NCI-H2227 treated with DMSO at 0.1 percent for 48 hours (cell line): ENCODE measurements at regions not wholly inside any gene's neighbourhood (a gene's known extent, or its start where the extent isn't known, plus 50 kb on each side); places are given as distances from the start of the nearest gene placed in this dataset.

Experiments
- DNase-seq: peaks from one replicate; lab custom pipeline; 2025; lab: John Stamatoyannopoulos, UW

DNA sequence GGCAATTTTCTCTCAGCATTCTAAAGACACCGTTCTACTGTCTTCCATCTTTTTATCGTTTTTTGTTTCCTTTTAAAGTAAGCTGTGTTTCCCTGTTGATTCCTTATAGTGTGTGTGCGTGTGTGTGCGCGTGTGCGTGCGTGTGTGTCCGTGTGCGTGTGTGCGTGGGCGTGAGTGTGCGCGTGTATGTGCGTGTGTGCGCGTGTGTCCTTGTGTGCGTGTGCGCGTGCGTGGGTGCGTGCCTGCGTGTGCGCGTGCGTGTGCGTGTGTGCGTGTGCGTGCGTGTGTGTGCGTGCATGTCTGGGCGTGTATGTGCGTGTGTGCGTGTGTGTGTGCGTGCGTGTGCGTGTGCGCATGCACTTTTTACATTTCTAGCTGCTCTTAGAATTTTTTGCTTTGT is 1033.7 kb downstream of the BRD1 start:
- no peak for DNase-seq

DNA sequence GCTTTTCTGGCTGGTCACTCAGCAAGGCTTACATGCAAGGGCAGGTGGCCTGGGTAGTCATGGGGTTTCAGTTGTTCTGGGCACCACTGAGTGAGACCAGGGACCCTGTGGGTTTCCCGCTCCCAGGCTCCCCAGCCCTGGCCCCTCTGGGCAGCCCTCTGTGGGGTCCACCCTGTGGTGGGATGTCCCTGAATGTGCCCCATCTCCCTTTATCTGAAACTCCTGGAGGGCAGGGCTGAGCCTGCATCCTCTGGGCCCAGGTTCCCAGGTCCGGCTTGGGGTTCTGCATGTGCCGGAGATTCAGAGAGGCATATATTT is 1041.0 kb downstream of the BRD1 start:
- no peak for DNase-seq

DNA sequence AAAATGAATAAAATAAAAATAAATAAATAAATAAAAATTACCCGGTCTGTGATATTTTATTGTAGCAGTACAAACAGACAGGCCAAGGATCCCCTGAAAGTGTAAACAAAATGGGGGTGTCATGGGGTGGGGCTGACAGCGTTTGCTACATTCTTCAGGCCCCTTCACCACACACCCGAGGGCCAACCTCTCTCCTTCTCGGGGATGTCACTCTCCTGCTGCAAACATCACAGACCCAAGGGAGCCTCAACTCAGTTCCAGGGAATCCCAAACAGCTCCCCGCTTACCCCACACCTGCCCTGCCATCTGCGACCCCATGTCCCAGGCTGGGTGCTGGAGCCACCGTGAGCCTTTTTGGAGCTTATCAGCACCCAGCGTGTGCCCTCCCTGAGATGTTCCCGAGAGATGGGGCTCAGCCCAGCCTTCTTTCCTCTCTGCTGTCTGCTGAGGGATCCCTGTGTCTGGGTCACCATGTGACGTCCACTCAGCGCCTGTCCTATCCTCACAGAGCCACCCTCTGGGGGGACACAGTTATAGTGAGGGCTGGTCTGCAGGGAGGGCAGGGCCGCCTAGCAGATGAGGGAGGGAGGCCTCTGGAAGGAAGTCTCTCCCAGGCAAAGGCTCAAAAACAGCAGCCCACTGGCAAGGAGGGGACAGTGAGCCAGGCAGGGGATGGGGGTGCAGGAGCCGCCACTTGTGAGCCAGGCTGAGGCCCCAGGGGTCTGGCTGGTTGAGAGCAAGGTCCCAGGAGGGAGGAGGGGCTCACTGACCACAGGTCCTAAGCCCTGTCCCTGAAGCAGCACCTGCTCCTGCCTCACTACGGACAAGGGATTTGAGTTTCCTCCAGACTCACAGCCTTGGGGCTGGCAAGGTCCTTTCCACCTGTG is 1041.6 kb downstream of the BRD1 start:
- DNase-seq, result no peak

DNA sequence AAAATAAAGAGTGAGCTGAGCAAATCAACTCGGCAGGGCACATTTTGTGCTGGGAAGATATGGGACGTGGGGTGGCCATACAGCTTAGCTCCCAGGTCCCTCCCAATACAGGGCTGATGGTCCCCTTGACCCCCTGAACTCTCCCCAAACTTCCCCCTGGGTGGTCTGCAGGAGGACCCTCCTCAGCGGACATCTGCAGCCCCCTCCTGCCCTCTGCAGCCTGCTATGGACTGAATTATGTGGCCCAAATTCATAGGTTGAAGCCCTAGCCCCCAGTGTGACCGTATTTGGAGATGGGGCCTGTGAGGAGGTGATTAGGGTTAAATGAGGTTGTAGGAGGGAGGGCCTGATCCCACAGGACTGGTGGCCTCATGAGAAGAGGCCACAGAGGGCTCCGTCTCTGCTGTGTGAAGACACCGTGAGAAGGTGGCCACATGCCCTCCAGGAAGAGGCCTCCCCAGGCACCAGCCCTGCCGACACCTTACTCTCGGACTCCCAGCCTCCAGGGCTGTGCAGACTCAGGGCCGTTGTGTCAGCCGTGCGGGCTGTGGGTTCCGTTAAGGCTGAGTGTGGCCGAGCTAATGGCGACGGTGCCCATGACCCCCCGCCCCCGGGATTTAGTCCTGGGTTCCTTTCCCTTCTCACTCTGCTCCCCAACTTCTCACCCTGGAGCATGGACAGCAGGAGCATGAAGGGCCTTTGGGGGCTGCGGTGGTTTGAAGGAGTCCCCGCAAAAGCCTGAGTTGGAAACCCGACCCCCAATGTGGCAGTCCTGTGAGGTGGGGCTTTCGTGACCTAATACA is 1042.8 kb downstream of the BRD1 start:
- DNase-seq, result no peak

DNA sequence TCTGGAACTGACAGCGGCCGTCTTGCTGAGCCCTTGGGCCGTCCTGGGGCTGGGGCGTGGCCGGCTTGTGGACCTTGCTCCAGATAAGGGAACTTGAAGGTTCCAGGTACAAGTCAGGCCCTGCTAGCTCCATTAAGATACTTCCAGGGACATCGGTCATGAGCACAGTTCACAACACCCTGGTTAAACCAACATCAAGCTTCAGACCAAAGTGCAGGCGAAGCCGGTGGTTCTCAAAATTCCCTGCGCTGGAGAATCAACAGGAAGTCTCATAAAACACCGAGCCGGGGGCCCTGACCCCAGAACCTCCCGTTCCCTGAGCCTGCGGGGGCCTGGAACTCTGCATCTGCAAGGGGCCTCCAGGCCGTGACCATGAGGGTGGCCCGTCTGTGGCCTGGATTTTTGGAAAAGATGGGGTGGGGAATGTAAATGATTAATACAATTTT is 1043.8 kb downstream of the BRD1 start:
- no peak for DNase-seq

DNA sequence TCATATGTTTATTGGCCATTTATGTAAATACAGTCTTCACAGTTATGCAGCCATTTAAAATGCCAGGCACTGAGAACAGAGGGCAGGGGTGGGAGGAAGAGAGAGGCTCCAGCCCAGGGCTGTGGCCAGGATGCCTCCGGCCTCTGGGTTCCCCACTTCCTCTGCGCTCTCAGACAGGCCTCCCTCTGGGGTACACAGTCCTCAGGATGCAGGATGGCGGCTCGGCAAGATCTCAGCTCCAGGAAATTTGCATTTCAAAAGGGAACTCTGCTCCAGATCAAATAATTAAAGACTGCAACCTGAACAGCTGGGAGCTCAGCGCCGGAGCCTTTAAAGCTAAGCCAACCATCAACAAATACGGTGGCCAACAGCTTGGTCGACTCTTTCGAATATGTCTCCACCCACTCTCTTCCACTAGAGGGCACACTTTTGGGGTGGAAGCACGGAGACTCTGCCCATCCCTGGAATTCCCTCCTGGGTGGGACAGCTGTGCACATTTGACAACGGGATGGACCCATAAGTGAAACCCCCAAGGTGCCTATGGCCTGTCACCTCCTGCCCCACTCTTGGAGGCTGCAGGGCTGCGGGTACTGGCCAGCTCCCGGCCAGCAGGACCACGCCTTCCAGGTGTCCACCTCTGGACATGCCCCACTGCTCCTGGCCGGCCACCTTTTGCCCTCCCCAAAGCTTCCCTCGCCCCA is 1044.7 kb downstream of the BRD1 start:
- DNase-seq, result no peak

DNA sequence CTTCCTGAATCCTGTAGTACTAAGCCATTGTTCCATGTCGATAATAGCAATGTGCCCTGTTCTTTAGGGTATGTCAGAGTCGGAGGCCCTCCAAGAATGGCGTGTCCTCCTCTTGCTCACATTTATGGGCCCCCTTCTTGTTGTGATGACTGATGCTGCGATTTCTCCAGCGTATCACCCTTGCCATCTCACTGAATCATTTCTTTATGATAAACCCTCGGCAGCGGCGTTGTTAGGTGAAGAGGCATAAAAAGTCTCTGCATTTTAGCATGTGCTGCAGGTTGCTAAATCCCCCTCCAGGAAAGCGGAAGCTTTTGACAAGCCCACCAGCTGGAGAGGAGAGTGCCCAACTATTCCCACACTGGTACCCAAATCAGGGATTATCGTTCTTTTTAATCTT is 1045.3 kb downstream of the BRD1 start:
- no peak for DNase-seq

DNA sequence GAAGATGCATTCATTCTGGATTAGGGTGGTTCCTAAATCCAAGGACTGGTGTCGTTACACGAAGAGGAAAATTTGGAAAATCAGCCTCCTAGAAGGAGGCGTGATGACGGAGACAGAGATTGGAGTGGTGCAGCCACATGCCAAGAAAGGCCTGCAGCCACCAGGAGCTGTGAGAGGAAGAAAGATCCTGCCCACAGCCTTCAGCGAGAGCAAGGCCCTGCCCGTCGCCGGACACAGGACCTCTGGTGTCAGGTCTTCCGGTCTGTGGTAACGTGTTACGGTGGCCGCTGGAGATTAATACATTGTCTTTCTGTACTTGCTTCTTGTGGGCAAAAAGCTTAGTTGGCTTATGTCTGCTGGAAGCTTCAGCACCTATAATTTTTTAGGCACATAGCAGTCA is 1045.8 kb downstream of the BRD1 start:
- no peak for DNase-seq

DNA sequence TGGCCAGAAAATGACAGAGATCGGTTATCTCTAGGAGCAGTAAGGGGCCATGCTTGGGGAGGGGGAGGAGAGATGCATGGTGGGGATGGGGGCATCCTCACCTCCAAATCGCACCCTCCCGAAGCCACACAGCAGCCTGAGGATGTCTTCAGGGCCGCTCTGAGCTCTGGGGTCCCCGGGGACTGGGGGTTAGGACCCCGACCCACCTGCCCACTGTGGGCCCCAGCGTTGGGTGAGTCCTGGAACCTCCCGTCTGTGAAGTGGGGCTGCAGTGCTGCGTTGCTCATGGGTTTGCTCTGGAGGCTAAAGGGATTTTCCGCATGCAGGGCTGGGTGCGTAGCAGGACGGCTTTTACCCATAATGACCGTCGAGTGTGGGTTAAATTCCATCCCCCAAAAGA is 1046.3 kb downstream of the BRD1 start:
- DNase-seq, result no peak

DNA sequence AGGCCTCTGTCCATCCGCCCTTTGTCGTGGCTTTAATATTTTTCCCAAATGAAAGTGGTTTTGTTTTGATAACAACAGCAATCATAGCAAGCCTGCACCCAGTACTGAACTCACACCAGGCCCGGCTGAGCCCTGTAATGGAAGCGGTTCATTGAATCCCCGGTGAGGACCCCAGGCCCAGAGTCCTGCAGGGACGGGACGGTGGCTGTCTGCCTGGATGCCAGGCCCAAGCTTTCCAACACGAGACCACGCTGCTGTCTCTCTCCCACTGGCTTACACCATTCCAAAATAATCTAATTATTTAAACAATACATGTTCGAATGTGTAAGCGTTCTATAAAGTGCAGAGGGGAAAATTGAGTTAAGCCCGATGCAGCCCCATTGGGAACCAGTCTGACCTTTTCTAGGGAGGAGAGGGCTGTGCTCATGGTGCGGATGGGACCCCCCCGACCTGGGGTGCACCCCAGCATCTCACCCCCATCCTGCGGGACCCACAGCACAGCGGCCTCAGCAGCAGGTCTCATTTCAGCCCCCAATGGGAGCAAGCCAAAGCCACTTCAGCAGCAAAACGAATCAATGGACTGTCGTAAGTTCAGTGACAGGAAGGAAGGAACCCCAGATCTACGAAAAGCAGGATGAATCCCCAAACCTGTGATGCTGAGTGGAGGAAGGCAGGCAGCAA is 1046.9 kb downstream of the BRD1 start:
- DNase-seq, result no peak

DNA sequence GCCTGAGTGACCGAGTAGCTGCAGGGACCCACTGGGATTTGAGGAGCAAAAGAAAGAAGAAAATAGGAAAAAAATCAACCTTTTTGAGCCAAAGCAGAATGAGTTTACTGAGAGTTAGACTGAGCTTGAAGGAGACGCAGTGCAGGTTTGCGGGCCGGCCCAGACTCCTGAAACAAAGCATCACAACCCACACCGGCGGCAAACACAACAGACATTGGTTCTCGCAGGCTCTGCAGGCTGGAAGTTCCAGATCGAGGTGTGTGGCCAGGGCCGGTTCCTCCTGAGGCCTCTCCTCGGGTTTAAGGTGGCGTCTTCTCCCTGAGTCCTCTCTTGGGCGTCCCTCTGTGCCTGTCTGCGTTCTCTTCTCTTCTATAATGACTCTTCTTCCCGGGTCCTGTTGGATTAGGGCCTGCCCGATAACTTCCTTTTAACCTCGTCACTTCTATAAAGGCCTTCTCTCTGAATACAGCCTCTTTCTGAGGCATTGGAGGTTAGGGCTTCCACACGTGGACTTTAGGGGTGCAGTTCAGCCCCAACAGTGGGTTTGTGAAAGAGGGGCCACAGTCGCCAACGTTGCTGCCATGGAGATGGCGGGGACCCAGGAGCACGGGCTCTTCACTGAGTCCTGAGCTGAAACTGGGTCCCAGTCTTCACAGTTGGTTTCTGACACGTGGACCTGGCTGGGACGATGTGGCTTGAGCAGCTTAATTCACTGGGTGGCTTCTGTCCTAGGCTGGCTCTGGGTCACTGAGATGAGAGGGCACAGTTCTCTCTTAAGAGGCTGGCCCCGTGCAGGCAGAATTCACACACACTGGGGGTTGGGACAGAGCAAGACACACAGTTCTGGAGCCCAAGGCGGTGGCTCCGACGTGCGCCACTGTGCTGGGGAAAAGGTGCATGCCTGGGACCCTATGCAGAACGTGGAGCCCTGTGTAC is 1047.7 kb downstream of the BRD1 start:
- no peak for DNase-seq

DNA sequence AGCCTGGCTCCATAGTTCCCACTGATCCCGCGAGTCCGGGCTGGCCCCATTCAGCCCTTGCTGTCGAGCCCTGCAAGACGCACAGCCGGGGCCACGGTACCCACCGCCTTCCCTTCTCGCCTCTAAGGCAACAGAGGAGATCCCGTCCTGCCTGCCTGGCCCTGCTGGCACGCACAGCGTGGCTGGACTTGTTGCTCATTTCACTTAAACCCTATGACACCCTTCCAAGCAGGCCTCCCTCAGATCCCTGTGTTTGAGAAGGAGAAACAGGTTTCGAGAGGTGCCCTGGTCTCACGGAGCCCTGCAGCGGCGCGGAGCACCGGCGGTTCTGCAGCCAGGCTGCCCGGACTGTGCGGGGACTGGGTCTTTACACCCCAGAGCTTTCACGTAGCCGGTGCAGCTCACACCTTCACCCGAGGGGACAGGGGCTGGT is 1048.4 kb downstream of the BRD1 start:
- no peak for DNase-seq

DNA sequence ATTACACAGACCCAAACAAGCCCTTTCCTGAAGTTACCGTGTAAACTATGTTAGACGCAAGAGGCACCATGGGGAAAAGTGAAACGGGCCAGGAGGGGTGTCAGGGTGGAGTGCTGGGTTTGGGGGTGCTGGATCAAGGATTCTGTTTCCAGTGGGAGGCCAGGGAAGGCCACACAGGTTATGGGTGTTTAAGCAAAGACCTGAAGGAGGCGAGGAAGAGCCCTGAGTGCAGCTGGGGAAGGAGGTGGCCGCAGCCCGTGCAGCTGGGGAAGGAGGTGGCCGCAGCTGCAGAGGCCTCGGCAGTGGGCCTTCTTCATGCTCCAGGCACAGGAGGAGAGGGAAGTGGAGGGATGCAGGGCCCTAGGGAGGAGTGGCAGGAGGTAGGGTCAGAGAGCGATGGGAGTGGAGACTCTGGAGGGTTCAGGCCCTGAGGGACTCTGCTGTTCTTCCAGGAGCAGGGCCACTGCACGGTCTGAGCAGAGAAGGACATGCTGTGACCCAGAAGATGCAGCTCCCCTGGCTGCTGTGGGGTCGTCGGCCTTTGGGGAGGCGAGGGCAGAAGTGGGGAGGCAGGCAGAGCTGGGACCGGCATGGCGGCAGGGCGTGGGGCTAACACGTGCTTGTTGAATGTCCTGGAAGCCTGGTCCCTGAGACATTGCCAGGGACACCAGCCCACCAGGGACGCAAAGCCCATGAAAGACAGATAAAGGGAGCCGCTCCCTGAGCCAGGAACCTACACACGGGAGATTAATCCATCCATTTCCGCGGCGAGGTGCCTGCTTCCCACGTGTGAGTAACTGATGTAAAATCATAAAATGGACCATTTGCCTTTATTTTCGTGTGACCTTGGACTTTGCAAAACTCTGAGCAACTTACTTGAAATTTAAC is 1049.1 kb downstream of the BRD1 start:
- no peak for DNase-seq

DNA sequence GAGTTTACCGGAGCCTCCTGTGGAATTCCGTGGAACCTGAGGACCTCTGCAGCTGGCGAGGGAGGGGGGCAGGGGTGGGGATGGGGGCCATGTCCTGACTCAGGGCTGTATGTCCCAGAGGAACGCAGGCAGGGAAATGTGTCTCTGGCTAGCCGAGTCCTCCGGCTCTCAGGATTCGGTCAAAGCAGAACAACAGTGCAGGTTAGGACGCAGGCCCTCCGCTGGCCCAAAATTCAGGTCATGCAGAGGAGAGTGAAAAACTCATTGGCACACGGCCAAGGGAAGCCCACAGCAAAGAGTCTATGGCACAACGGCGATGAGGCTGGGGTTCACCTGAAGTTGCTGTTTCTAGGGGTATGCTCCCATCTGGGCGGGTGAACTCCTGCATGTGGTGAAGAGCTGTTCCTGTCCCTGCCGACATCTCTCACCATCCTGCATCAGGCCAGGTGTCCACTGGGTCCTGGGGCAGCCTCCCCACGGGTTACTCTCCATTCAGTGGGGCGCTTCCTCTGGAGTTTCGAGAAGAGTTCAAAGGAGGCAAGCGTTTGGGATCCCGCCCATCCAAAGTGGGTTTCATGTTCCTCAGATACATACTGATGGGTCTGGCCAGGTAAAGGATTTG is 1055.3 kb downstream of the BRD1 start:
- no peak for DNase-seq

DNA sequence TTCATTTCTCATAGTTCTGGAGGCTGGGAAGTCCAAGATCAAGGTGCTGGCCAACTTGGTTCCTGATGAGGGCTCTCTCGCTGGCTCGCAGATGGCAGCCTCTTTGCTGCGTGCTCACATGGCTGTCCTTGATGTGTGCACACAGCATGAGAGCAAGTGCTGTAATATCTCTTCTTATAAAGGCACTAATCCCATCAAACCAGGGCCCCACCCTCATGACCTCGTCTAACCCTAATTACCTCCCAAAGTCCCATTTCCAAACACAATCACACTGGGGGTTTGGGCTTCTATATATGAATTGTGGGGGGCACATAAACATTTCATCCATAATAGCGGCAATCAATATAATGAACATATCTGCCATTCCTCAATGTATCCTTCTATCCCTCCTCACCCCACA is 1062.1 kb downstream of the BRD1 start:
- no peak for DNase-seq

DNA sequence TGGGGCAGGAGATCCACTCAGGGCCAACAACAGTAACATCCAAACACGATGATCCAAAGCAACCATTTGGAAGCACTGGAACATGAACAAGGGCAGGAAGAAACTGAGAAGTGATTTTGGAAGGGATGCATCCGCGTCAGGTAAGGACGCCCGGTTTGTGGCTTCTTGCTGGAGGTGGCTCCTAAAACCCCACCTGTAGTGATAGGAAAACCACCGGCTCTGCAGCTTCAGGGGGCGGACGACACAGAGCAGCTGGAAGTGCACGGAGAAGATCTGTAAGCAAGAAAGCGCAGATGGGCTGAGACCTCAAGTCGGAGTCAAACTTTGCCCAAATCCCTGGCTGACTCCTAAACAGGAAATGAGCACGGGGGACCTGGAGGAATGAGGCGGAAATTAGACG is 1066.1 kb downstream of the BRD1 start:
- DNase-seq, result no peak

DNA sequence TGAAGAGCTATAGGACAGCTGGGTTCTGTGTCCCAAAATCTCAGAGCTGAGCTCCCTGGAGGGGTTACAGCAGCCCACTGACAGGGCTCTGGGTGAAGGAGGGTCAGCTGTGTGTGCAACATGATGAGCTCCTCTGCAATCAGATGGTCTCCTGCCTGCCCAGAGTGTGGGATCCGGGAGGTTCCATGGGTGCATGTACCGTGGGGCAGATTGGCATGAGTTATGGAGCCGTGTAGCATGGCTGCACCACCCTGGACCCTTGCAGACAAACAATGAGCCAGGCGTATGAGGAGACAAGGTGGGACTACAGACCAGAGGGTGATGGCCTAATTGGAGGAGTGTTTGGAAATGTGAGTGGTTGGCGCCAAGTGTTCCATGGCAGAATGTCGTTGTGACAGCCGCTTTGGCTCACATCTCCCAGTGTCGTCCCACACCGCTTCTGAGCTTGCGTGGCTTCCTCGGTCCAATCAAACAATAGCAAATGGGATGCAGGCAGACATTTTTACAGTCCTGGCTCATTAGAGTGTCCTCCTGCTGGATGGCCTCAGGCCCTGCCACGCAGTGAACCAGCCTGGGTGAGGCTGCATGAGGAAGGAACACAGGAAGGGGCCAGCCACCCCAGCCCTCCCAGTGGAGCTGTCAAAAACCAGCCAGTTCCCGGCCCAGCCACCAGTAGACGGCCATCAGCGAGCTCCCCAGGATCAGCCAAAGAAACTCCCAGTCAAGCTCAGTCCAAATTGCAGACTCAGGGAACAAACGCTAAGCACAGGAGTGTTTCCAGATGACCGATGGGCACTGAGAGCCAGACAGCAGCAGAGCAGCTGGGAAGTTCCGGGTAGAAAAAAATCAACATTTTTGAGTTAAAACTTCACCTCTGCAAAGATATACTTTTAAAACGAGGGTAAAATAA is 1066.9 kb downstream of the BRD1 start:
- no peak for DNase-seq
